ENCODE measurements at regions not wholly inside any gene's neighbourhood (a gene's known extent, or its start where the extent isn't known, plus 50 kb on each side); places are given as distances from the start of the nearest gene placed in this dataset.

GRCh38 chr9:135023786-135024405 lies 63.6 kb upstream of the OLFM1 start:
- no peak for DNase-seq (ENCODE audit: low read depth in 2 of 3, low spot score in 2 of 3)

- no peak for DNase-seq (ENCODE audit: low read depth in 2 of 3, low spot score in 2 of 3)
Measured at GRCh38 chr9:135029463-135029862, 58.0 kb upstream of the OLFM1 start.

GRCh38 chr9:135029871-135030565 lies 57.5 kb upstream of the OLFM1 start:
- DNase-seq (ENCODE audit: low read depth in 2 of 3, low spot score in 2 of 3): no peak

- DNase-seq (ENCODE audit: low read depth in 2 of 3, low spot score in 2 of 3): no peak
Measured at GRCh38 chr9:135030566-135031226, 56.8 kb upstream of the OLFM1 start.

- no peak for DNase-seq (ENCODE audit: low read depth in 2 of 3, low spot score in 2 of 3)
Measured at GRCh38 chr9:135032041-135032835, 55.2 kb upstream of the OLFM1 start.

- no peak for DNase-seq (ENCODE audit: low read depth in 2 of 3, low spot score in 2 of 3)
Measured at GRCh38 chr9:135032868-135033460, 54.5 kb upstream of the OLFM1 start.

GRCh38 chr9:135033487-135033886 lies 54.0 kb upstream of the OLFM1 start:
- DNase-seq (ENCODE audit: low read depth in 2 of 3, low spot score in 2 of 3): no peak

GRCh38 chr9:135034106-135034505 lies 53.4 kb upstream of the OLFM1 start:
- DNase-seq (ENCODE audit: low read depth in 2 of 3, low spot score in 2 of 3): no peak

- DNase-seq (ENCODE audit: low read depth in 2 of 3, low spot score in 2 of 3): no peak
Measured at GRCh38 chr9:135035781-135036760, 51.4 kb upstream of the OLFM1 start.

- no peak for DNase-seq (ENCODE audit: low read depth in 2 of 3, low spot score in 2 of 3)
Measured at GRCh38 chr9:135036861-135037465, 50.5 kb upstream of the OLFM1 start.

GRCh38 chr9:135037521-135038250 lies 49.8 kb upstream of the OLFM1 start:
- DNase-seq (ENCODE audit: low read depth in 2 of 3, low spot score in 2 of 3): no peak
